ENCODE measurements at regions not wholly inside any gene's neighbourhood (a gene's known extent, or its start where the extent isn't known, plus 50 kb on each side); places are given as distances from the start of the nearest gene placed in this dataset.

DNA sequence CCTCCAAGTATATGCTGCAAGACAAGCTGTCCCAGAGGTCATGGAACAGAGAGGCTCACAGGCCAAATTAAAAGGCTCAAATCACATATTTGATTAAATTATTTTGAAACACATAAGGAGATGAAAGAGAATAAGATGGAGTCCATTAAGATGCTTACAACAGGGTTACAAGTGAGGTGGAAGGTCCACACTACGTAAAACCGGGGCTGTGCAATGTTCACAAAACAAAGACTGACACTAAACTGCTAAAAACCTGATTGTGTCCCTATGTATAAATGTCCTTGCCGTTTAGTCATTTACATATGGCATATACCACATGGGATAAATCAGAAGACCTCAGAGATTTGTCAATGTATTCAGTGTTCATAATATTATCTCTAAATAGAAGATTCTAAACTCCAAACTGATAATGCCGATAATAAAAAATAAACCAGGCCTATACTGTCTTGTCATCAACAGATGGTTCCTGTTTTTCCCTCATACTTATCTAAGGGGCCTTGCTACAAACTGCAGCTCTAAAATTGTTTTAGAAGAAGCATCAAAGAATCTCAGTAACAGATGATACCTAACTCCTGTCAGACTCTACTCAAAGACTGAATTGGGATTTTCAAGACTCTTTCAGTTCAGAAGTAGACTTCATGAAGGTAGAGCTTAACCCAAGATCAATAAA lies 51.8 kb upstream of the RIPOR2 start:
- no peak for DNase-seq (ENCODE audit: low read depth)

- DNase-seq (ENCODE audit: low read depth): no peak
Measured at GRCh38 chr6:24988562-24988961, 52.8 kb upstream of the RIPOR2 start.

DNA sequence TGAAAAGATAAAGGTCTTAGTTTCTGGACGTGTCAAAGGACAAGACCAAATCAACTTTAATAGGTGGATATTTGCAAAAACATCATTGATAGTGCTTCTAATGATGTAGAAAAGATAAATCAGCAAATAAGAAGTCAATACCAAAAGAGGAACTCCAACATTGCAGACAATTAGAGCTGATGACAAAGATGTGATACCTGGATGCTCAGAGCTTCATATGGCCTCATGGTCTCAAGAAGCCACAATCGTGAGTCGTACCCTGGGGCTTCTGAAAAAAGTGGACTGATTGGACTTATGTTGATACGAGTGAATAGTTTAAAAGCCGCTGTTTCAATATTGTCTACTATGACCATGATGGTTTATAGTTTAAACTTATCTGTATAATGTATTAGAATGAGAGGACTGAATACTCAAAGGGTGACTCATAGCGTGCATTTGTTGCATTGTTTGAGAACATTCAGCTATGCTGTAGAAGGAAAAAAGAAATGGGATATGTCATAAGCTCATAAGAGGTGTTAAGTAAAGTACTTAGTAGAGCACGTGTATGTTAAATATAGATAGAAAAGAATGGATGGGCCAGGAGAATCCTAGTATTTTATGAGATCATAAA lies 54.6 kb upstream of the RIPOR2 start:
- DNase-seq (ENCODE audit: low read depth): no peak

DNA sequence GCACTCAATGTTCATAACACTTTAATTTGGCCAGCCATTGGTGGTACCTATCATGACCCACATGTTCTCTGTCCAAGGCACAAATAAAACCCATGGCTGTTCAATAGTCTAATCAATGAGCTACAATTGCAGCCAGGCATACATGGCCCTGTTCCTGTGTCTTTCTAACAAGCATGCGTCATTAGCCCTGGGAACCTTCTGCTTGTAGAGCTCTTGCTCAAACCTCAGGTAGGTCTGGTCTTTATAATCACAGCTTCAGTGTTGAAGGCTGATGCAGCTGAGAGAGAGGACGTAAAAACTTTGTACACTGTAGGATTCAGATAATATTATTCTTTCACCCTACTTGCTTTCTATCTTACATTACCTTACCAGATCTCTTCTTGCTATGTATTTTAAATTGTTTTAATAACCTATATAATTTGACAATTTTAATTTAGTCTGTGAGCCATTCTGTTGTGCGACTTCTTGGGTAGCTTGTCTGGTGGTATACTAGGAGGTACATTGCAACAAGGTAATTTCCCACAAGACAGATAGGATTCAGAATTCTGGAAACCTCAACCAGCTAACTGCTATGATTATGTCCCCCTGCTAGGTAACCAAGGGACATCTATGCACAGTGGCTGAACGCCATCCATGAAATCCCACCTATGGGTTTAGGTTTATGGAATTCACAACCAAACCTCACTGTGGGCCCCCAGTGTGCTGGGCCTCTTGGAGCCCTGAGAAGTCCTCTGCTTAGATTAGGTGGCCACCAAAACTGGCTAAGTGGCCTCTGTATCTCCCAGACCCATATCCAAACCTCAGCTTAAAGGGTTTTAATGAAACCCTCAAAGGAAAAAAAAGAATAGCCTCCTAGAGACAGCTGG lies 55.4 kb upstream of the RIPOR2 start:
- no peak for DNase-seq (ENCODE audit: low read depth)

DNA sequence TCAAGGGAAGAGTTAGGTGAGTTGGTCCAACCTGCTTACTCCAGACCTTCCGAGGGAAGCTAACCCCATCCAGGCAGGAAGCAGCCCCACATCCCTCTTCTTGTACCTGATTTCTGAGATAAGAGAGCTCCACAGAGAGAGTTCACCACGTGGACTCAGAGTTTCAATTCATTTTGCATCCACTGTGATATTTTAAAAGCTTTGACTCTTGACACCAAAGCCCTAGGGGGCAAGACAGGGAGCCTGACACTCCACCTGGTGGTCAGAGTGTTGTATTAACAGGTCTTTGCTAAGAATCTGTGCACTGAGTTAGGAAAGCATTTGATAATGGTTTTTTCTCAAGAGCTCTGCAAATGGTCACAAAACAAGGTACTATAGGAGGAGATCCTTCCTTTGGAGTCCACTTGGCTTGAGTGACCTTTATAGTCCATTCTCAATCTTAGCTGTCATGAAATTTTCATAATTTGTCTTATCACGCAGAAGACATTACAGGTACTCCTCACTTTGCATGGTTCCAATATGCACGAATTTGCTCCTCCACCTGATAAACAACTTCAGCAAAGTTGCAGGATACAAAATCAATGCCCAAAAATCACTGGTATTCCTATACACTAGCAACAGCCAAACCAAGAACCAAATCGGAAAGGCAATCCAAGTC lies 56.2 kb upstream of the RIPOR2 start:
- DNase-seq (ENCODE audit: low read depth): peak; percentile 43

DNA sequence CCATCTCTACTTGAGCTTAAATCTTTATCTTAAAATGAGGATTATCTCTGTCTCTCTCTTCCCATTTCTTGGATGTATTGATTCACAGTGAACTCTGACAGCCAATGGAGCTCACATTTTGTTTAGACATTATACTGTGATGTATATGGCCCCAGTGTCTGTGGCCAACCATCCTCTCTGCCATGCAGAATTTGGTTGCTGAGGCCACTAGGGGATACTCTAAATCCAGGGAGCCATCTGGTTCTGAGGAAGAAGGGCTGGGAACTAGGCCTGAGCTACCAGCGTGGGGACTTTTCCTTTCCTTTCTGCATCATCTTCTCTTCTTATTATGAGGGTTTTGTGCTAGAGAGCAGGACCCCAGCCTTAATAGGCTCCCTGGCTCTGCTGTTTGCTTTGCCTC lies 59.1 kb upstream of the RIPOR2 start:
- no peak for DNase-seq (ENCODE audit: low read depth)

- no peak for DNase-seq (ENCODE audit: low read depth)
Measured at GRCh38 chr6:24995270-24995669, 59.5 kb upstream of the RIPOR2 start.

DNA sequence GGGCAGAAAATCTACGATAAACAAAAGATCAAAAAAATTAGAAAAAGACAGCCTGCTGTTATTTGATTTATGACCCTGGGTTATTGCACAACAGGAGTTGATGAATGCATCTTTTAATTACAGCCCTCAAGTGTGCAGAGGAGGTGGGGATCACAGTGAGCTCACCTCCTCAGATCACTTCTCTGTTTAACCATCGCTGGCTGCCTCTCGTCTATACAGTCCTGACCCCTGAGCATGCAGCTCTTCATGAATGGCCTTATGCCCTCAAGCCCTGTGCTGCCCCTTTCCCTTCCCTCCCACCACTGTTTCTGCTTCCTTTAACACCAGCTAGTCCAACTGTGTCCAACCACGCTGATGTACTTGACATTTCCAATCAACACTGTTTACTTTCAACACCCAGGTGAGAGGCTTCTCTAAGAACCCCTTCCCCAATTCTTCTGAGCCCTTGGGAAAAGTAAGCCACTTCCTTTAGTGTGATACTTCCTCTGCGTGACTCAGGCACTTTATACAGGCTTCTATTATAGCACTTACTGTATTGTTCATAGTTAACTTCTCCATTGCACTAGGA lies 60.6 kb upstream of the RIPOR2 start:
- no peak for DNase-seq (ENCODE audit: low read depth)

DNA sequence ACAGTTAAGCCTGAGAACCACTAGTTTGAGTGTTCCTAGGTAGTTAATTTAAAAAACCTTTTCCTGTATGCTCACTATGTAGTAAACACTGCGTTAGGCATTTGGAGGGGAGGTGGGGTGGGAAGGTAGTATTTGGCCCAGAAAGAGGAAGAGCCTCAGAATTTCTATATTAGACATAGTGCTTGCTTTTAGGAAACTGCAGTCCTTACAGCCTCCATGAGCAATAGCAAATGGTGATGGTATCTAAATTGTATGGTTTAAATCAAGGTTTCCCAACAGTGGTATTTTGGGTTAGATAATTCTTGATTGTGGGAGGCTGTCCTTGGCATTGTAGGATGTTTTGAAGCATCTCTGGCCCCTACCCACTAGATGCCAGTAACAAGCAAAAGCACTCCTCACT lies 61.5 kb upstream of the RIPOR2 start:
- no peak for DNase-seq (ENCODE audit: low read depth)

DNA sequence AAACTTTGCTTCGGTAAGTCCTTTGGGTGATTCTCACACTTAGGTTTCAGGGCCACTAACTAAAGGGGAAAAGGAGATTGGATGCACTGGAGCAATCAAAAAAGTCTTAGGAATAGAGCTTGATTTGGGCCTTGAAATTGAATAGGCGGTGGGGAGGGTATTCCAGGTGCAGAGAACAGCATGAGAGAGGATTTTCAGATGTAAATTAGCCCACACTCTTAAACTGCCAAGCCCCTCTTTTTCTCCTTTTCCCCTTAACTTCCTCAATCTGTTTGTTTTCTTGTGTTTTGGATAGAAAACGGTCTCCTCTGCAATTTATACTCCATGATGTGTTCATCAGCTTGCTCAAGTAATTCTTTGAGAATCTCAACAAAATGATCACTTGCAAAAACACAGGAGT lies 62.1 kb upstream of the RIPOR2 start:
- no peak for DNase-seq (ENCODE audit: low read depth)

GRCh38 chr6:25002326-25003091 lies 66.7 kb upstream of the RIPOR2 start:
- no peak for DNase-seq (ENCODE audit: low read depth)

DNA sequence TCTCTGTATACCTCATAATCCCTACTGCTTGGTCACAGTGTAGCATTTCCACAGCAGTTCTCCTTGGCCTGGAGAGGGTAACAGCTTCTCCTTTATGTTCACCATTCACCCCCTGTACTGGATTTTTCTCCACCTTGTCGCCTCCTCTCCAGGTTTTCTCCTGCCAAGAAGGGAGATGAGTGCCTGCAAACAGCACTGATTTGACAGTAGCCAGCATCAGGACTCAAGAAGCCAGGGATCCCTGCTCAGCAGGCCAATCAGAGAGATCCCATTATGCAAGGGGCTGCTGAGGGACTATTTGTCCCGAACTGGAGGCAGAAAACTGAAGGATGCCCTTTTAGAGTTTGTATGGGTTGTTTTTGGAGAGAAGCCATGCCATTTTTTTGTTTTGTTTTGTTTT lies 68.6 kb upstream of the RIPOR2 start:
- no peak for DNase-seq (ENCODE audit: low read depth)

DNA sequence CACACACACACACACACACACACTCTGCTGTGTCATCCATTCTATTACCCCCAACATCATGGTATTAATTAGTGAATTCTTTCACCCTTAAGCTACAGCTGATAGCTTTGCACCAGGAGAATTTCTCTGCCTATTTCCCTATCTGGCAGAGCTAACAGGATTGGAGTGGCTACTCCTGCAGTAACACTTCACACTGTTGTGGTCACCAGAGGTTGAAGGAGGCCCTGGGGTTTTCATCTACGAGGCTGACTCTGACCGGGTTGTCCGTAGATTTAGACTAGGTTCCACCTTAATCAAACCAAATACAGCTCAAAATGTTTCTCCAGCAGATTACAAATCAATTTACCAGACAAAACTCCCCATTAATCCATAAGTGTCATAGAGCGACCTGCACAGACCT lies 69.2 kb upstream of the RIPOR2 start:
- no peak for DNase-seq (ENCODE audit: low read depth)

GRCh38 chr6:25006075-25006474 lies 70.3 kb upstream of the RIPOR2 start:
- DNase-seq (ENCODE audit: low read depth): no peak

- no peak for DNase-seq (ENCODE audit: low read depth)
Measured at GRCh38 chr6:25006565-25007001, 70.8 kb upstream of the RIPOR2 start.

DNA sequence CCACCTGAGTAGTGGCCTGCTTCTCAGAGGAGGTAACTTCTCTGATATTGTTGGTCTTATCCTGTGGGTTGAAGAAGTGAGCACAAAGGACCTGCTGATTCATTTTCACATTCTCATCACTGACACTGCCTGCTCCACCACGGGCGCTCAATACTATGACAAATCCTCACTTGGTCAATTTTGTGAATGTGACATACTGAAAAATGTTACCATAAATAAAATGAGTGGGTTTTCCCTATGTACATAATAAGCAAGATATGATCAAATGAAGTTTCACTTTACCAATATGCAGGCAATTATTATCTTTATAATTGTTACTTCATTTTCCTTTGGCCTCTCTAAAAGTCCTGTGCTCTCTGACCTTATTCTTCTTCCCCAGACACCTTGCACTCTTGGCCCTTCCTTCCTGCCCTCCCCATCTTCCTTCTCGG lies 71.5 kb upstream of the RIPOR2 start:
- DNase-seq (ENCODE audit: low read depth): no peak

DNA sequence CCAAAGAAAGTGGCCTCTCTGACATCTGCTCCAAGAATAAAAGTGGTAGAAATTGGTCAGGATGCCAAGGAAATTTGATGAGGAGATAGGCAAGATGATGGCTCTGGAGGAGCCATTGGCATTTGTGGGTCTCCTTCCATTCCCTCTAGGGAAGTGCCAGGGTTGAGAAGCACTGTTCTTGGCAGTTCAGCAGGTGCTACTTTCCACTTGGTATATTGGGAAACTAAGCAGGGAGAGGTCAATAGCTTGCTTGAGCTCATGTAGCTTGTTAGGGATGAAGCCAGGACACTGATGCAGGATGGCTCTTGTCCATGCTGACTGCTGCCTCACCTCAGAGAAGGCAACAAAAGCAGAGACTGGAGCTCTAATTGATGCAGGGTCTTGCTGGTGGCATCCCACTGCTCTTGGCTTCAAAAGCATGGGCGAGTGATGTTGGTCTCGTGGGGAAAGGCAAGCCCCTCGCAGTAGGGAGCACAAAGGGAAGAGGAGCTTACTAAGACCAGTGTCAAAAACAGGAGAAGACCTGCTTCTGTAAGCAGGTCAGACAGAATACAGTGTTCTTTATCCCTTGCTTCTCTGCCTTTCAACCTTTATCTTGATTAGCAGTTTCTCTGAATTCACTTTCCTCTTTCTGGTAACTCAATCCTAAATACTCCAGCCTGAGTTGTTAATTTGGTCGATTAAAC lies 73.1 kb upstream of the RIPOR2 start:
- DNase-seq (ENCODE audit: low read depth): no peak

DNA sequence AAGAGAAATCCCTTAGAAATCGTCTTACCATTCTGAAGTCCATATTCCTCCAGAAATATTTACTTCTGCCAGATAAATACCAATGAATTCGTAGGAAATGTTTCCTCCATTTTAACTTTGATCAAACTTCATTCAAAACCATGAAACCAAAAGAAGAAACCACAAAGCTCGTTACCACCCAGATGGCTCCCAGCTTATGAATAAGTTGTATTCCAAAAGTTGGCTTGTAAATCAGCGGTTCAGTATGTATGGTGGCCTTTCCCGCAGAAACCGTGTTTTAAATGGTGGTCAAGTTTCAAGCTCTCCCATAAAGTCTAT lies 73.6 kb upstream of the RIPOR2 start:
- no peak for DNase-seq (ENCODE audit: low read depth)

DNA sequence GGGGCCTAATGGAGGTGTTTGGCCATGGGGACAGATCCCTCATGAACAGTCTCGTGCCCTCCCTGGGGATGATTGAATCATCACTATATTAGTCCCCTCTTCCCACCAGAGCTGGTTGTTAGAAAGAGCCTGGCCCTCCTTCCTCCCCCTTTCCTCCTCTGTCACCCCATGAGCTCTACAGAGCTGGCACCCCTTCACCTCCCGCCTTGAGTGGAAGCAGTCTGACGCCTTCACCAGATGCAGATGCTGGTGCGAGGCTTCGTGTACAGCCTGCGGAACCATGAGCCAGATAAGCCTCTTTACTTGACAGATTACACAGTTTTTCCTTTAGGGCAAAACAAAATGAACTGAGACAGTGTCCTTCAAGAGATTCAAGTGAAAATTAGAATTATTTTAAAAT lies 74.4 kb upstream of the RIPOR2 start:
- DNase-seq (ENCODE audit: low read depth): no peak

GRCh38 chr6:25010902-25011625 lies 75.3 kb upstream of the RIPOR2 start:
- no peak for DNase-seq (ENCODE audit: low read depth)
